ENCODE measurements at regions not wholly inside any gene's neighbourhood (a gene's known extent, or its start where the extent isn't known, plus 50 kb on each side); places are given as distances from the start of the nearest gene placed in this dataset.
"Not testable (repeated sequence)": the region's sequence is repeated elsewhere in the genome, so short reads cannot be mapped to it uniquely, and the experiment has no call there.

DNA sequence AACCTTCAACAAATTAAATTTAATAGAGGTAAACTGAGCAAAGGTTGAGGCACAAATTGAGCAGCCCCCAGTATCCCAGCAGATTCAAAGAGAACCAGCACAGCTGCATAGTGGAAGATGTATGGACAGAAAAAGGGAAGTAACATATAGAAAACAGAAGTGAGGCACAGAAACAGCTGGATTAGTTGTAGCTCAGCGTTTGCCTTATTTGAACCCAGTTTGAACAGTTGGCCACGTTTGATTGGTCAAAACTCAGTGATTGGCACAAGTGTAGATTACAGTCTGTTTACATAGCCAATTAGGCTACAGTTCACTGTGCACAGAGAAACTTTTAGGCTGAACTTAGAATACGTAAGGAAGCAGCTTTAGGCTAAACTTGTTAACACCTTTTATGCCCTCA is 315.5 kb downstream of the RMST start:
- Histone ChIP-seq H3K27ac (no peak overlapping the region), H3K4me3 (no peak overlapping the region)

DNA sequence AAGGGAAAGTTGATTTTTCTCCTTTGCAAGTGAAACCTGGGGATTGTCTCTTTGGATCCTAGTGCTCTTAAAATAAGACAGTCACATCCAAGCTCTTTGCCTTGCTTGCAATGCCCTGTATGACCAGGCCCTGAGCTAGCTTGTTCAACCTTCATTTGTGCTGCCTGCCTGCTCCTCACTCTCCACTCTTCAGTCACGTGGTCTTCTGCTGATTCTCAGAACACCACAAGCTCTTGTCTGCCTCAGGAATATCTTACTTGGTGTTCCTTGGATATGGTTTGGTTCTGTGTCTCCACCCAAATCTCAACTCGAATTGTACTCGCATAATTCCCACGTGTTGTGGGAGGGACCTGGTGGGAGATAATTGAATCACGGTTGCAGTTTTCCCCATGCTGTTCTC is 318.7 kb downstream of the RMST start:
- H3K4me3 ChIP-seq = no peak overlapping the region
- H3K27ac ChIP-seq = no peak overlapping the region

DNA sequence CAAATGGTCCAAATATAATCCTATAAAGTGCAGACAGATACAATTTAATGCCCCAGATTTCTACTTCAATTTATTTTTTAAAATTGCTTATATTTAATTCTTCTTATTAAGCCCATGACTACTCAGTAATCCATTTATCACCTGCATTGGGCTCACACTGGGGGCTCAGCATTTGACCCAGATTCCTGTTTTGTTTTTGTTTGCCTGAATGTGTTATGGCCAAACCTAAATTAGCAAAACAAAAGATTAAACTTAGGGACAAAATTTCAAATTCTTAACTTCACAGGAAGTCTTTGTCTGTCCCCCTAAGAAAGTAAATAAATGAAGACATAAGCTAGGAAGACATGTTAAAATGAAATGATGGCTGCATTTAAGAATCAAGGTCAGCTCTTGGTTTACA is 322.3 kb downstream of the RMST start:
- Histone ChIP-seq H3K4me3 (no peak overlapping the region), H3K27ac (no peak overlapping the region)

DNA sequence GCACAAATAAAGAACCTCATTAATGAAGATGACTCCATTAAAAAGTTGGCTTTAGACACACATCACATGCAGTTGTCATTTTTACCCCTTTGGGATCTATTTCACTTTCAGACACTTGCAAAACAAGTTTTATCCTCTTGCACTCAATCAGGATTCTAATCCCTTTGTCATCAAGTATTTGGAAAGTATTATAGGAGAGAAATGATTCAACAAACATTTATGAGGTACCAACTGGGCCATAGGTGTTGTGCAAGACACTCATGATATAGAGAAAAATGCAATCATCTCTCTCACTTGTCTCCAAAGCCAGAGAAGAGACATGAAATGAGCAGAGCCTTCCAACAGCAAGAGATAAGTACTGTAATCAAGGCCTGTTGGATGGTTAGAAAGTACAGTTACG is 327.7 kb downstream of the RMST start:
- Histone ChIP-seq H3K4me3 (no peak overlapping the region), H3K27ac (no peak overlapping the region)

DNA sequence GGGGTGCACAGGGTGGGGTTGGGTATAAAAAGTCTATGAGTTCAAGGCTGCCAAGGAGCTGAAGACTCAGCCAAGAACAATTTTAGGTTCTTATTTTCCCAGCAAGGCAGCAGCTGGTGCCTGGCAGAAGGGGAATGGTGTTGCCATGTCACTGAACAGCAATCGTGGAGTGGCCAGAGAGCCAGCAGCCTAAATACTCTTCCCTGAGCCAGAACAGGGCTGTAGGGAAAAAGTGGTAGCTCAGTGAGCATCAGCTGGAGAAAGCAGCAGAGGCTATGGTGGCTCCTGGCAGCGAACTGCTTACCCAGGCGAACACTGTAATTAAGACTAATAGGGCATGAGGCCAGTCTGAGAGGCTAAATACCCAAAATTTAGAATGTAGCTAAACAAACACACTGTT is 334.9 kb downstream of the RMST start:
- Histone ChIP-seq H3K27ac (no peak overlapping the region), H3K4me3 (no peak overlapping the region)

DNA sequence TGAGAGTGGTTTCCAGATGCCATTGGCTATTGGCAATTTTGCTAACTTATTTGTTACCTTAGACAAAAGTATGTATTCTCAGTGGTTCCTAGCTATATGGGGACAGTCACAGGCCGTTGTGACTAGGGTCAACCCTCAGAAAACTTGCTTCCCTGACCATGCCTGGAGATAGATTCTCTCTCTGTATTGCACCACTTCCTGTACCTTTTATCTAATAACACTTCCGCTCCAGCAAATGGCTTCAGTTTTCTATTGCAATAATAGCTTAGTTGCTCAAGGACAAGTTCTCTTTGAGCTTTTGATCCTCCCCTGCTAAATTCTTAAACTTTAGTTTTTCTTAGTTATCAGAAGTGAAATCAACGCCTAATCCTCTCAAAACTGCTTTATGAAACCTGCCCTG is 338.0 kb downstream of the RMST start:
- H3K4me3 ChIP-seq = no peak overlapping the region
- no peak overlapping the region for H3K27ac ChIP-seq

DNA sequence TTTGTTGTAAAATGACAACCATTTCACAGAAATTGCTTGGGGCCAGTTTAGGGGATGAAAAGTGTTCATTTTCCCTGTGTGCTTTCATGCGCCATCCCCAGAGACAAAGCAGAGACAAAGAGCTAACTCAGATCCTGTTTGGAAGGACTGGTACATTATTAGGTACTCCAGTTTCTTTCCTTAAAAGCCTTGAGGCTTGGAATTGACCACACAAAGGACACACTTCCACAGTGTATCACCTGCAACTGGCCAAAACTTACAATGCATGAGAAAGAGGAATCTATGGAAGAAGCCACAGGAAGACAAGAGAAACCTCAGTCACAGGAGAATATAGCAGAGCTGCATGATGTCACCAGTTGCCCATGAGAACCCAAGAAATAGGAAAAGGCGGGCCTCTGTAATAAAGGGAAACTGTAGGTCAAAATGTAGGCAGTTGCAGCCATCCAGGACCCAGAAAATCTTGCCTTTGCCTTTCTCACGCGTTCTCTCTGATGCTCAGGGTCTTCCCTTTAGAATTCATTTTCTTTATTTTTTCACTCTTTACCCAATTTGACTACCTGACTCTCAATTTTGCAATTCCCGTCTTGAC is 339.0 kb downstream of the RMST start:
- H3K4me3 ChIP-seq = no peak overlapping the region
- H3K27ac ChIP-seq = no peak overlapping the region

DNA sequence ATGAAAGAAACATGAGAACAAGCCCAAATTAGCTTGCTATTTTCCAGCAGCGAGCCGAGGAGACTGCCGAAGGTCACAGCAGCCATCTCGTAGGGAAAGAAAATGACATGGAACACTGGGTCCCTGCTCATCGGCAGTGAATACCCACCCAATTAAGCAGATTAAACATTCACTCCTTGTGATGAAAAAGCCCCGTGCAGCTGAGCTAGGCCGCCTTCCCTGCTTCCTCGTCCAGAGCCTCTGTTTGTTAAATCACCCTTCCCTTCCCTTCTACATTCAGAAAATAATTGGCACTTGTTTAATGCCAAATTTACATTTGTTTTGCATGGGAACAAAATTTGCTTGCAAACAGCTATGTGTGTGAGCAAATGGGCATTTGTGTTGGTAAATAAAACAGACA is 342.5 kb downstream of the RMST start:
- H3K4me3 ChIP-seq = no peak overlapping the region
- H3K27ac ChIP-seq = no peak overlapping the region

DNA sequence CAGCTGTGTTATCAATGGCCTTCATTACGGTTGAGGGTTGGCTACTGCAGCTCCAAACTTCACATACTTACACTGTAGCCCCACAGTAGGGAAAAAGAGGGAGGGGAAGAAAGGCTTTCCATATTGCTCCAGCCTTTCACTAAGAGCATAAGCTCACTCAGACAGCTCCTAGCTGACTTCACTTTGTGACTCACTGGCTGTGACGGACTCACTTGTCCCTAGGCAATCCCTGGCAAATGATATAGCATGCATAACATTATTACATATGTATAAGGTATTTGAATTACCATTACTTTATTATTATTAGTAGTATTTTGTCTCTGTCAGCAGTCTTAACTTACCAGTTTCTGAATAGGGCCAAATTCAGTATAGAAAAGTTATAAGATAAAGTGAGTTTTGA is 350.7 kb downstream of the RMST start:
- no peak overlapping the region for H3K4me3 ChIP-seq
- no peak overlapping the region for H3K27ac ChIP-seq

DNA sequence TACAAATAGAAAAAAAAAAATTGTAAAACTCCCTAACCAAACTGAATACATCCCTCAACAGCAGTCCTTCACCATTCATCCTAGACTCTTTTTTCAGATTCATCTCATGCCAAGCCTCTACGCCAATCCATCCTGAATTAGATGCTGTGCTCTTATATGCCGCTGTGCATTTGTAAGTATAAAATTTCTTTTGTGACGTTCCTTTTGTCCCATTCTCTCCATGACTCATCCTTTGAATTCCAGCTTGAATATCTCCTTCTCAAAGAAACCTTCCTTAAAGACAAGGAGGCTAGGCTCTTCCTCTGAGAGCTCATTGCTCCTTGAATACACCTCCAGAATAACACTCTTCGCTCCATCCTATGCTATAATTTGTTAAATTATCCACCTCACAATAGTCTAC is 359.2 kb downstream of the RMST start:
- Histone ChIP-seq H3K4me3 (no peak overlapping the region), H3K27ac (no peak overlapping the region)

DNA sequence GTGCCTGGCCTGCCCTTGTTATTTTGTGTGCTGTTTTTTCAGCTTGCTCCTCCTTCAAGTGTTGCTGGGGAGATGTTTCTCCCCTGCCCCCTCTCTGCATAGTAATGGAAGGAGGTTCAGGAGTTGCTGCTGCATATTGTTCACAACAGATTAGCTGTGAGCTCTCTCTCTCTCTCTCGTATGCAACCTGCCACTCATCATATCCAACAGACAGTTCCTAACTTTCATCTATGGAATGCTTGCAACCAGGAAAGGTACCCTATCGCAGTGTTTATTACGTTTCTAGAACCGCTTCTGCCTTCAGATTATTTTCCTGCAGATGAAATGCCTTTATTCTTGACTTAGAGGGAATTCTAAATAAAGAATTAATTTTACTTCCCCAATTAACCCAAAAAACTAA is 372.9 kb downstream of the RMST start:
- Histone ChIP-seq H3K27ac (no peak overlapping the region), H3K4me3 (no peak overlapping the region)

DNA sequence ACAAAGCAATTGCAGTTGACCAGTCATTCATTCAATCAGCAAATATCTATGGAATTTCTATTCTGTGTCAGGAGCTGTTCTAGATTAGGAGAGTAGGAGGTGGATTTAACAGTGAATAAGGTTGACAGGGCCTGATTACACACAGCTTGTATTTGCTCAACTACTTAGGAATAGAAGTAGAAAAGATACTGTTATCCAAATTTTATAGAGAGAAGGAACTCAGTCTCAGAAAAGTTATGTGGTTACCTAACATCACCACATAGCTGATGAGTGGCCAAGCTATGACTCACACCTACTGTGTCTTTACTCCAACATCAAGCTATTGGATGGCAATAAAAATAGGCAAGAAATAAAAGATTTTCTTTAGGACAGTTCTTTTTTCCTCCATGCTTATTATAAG is 374.8 kb downstream of the RMST start:
- no peak overlapping the region for H3K4me3 ChIP-seq
- H3K27ac ChIP-seq = no peak overlapping the region

DNA sequence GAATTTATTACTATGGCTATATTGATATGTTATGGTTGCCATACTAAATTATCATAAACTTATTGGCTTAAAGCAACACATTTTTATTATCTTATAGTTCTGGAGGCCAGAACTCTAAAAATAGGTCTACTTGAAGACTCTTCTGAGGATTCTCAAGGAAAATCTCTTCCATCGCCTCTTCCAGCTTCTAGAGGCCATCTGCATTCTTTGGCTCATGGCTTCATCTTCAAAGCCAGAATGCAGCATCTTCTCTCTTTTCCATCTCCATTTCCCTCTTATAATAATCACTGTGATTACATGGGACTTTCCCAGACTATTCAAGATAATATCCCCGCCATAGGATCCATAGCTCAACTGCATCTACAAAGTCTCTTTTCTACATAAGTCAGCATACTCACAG is 385.4 kb downstream of the RMST start:
- Histone ChIP-seq H3K4me3 (no peak overlapping the region), H3K27ac (no peak overlapping the region)

DNA sequence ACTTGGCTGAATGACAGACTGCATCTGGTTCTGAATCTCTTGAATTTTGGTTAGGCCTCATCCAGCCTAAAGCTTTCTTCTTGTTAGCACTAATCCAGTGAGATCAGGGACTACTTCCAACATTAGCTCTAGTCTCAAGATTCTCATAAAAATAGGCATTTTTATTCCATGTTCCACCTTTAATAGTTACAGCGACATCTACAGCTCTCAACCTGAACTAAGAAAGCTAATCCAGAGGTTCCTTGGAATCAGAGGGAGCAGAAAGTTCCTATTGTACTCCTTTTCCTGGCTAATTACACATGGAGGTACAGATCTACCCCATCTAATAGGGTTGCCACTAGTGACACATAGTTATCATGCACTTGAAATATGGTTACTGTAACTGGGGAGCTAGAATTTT is 391.9 kb downstream of the RMST start:
- H3K4me3 ChIP-seq = no peak overlapping the region
- H3K27ac ChIP-seq = no peak overlapping the region

DNA sequence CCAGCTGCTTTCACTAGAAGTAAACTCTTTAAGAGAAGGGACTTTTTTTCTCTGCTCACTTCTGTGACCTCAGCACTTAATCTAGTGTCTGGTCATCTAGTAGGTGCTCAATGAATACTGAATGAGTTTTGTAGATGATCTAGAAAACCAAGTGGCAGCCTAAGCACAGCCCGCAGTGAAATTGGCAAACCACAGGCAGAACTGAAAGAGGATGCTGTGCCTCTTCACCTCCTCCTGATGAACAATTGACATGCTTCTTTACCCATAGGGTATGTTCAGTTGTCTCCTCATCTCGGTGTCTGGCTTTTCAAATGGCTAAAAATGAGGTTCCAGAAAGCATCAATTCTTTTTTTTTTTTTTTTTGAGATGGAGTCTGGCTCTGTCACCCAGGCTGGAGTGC is 399.5 kb downstream of the RMST start:
- Histone ChIP-seq H3K4me3 (no peak overlapping the region), H3K27ac (no peak overlapping the region)

DNA sequence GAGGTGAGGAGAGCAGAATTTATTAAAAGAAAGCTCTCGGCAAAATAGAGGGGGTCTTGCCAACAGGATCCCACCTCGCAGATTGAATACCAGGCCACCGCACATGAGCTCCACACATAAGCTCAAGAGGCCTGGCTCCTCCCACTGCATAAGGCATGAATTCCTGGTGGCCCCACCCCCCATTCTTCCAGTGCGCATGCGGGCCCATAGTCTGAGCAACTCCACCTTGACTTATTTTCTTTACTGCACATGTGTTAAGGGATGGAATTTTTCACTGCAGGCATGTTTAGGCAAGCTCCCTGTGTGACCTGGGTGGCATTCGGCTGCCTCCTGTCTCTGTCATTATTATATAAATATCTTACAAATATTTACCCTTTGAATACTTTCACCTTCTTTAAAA is 412.5 kb downstream of the RMST start:
- H3K4me3 ChIP-seq = no peak overlapping the region
- H3K27ac ChIP-seq = no peak overlapping the region

DNA sequence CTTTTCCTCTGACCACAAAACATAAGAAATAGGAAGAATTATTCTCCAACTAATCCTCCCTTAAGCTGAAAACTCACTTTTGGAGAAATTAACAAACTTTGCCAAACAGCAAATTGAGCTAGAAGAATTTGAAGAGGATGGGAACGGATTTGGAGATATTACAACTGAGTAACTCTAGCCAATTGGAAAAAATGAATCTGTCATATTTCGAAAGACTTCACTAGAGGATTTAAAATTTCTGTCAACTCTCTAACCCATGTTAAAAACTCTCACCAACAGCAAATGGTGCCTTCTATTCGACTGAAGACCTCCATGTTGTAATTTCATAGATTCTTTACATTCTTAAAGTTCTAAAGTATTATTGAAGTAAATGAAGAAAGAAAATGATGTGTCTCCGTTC is 414.2 kb downstream of the RMST start:
- no peak overlapping the region for H3K27ac ChIP-seq
- no peak overlapping the region for H3K4me3 ChIP-seq

DNA sequence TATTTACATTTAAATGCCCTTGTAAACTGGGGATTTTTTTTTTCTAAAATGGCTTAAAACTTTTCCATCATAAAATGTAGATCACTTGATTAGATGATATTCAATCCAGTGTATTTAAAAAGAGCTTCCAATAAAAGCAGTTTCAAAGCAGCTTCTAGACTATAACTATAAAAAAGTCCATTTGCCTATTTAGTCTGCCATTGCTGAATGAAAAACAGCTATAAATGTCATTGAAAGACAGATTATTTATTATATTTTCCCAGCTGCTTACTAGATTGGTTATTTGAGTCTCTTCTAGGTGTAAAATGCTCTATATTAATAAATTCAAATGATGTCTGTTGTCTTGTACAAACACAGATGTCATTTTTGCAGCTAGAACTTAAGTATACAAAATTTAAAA is 414.8 kb downstream of the RMST start:
- no peak overlapping the region for H3K27ac ChIP-seq

DNA sequence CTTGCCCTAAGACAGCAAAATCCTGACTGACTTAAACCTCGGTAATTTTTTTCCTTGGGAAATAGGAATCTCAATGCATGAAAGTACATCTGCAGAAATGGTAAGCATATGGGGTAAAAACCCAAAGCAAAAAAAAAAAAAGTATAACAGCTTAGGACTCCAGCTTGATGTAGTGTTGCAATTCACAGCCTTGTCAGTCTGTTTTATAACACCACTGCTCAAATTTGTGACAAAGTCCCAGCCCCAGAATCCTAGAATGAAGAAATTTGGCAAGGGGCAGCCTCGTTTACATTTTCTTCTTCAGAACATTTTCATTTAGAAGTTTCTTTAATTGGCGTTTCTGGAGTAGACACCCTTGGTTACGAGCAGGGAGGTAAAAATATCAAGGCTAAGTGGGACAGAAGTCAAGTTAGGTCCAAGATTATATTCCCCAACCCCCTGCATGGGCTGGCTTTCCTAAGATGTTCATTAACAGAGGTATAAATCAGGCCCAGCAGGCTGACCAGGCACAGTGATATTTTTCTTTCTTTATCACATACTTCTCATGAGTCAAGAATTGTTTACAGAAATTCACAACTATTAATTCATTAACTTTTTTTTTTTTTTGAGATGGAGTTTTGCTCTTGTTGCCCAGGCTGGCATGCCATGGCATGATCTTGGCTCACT is 424.0 kb downstream of the RMST start:
- Histone ChIP-seq H3K4me3 (no peak overlapping the region), H3K27ac (no peak overlapping the region)

More for the DNA sequence above, 414.8 kb downstream of the RMST start:
- H3K4me3 ChIP-seq = no peak overlapping the region

DNA sequence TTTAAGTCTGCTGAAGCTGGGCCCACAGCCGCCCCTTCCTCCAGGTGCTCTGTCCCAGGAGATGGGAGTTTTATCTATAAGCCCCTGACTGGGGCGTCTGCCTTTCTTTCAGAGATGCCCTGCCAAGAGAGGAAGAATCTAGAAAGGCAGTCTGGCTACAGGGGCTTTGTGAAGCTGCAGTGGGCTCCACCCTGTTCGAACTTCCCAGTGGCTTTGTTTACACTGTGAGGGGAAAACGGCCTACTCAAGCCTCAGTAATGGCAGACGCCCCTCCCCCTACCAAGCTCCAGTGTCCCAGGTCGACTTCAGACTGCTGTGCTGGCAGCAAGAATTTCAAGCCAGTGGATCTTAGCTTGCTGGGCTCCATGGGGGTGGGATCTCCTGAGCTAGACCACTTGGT is 435.3 kb downstream of the RMST start:
- not testable (repeated sequence) for H3K4me3 ChIP-seq, H3K27ac ChIP-seq

DNA sequence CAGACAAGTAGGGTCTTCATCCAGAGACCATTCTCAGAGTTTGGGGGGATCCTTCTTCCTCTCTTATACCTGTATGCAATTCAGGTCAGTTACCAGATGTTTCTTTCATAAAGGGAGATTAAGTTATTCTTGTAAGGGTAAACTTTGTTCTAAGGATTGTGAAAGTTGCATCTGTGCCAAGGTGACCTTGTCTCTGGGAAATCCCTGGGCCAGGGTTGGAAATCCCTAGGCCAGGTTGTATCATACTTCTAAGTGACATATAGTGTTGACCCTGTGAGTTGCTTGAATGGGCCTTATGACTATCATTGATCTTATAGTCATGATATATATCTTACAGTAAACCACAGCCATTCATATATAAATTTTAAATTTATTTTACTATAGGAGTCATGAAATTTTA is 436.9 kb downstream of the RMST start:
- Histone ChIP-seq H3K4me3 (no peak overlapping the region), H3K27ac (no peak overlapping the region)

DNA sequence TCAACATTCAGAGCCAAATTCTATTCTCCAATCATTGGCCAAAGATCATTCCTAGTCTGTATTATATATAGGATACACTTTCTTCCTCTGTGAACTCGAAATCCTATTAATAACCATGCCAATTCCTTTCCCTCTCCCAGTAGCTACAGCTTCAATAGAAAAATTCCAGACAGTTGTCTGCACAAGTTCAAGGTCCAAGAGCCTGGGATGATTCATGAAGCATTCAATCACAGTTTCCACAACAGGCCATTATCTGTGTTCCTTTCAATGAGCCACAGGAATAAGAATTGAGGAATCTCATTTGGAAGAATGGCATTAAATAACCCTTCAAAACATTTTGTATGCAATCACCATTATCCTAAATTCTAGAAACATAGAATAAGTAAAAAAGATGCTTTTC is 437.4 kb downstream of the RMST start:
- Histone ChIP-seq H3K27ac (no peak overlapping the region), H3K4me3 (no peak overlapping the region)

Measured in skin epidermis (tissue), 12 donors.